PFSK-1 (cell line): ENCODE measurements at regions not wholly inside any gene's neighbourhood (a gene's known extent, or its start where the extent isn't known, plus 50 kb on each side); places are given as distances from the start of the nearest gene placed in this dataset.

Experiments
- FOXP2 ChIP-seq: optimal IDR thresholded peaks from 2 replicates; pipeline ENCODE3; 2011; ENCODE audit warnings: borderline replicate concordance, control low read depth, inconsistent platforms; ENCODE audit not compliant: insufficient read depth; ENCODE audit errors: extremely low read length, extremely low read depth
- POLR2AphosphoS5 ChIP-seq: IDR thresholded peaks from 2 replicates; pipeline ENCODE4 v1.6.1; 2012; ENCODE audit warnings: low read depth, mild to moderate bottlenecking, control low read depth, low read length, moderate library complexity
- REST ChIP-seq, 2 experiments: IDR thresholded peaks; 2 replicates each; pipeline versions ENCODE4 v1.6.1 to v1.8.0; 2011 to 2012; ENCODE audit warnings: low read depth in 2 of 2, low read length in 2 of 2, control low read depth in 1 of 2, inconsistent platforms in 1 of 2, mild to moderate bottlenecking in 1 of 2, moderate library complexity in 1 of 2; ENCODE audit not compliant: insufficient read depth in 1 of 2
- SIN3A ChIP-seq: IDR thresholded peaks from 2 replicates; pipeline ENCODE4 v1.6.1; 2012; ENCODE audit warnings: mild to moderate bottlenecking, low read length, moderate library complexity, borderline replicate concordance; ENCODE audit not compliant: insufficient read depth
- TAF1 ChIP-seq: IDR thresholded peaks from 2 replicates; pipeline ENCODE4 v1.6.1; 2012; ENCODE audit warnings: low read length, control low read depth, borderline replicate concordance; ENCODE audit not compliant: insufficient read depth

- no peak for TF ChIP-seq TAF1
- TF ChIP-seq POLR2AphosphoS5 = no peak
- no peak for TF ChIP-seq FOXP2
- no peak for TF ChIP-seq SIN3A
- no peak for TF ChIP-seq REST (IDR thresholded peaks at IDR 0.05; ENCODE audit: insufficient read depth in 1 of 2, low read depth in 2 of 2, low read length in 2 of 2)
Measured at GRCh38 chr10:59432207-59432900, 70.0 kb upstream of the FAM13C start.
